ENCODE measurements at regions not wholly inside any gene's neighbourhood (a gene's known extent, or its start where the extent isn't known, plus 50 kb on each side); places are given as distances from the start of the nearest gene placed in this dataset.

DNA sequence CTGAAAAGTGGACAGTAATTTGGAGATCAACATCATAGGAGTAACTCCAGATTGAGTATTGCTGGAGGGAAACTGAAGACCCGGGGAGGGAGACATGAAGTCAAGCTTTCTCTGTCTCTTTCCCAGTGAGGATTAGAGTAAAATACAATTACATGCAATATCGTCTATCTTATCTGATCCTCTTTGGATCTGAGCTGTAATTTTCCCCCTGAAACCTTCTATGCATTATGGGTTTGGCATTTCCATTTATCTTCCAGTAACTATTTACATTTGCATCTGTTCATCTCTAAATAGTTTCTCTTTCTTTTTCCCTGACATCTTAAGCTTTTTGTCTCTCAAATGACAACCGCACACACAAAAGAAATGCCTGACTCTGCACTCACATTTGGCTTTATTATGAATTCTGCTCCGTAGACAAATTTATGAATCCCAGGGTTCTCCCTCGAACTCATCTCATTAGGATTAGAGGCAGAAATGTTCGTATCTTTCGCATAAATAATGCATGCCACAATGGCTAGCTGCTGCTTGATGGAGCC lies 113.1 kb downstream of the SPP2 start:
- peak overlapping the region; percentile 7 for H4K91ac ChIP-seq (ENCODE audit: low read depth, low read length)
- no peak overlapping the region for H3K9ac ChIP-seq (ENCODE audit: low read length)
- H2BK120ac ChIP-seq (ENCODE audit: insufficient read depth, low read length, poor library complexity), result peak overlapping the region; percentile 9
- no peak overlapping the region for H2AFZ ChIP-seq (ENCODE audit: insufficient read depth, low read length, poor library complexity)
- H3K4me1 ChIP-seq (ENCODE audit: control insufficient read depth in 1 of 2, insufficient read depth in 2 of 2, low read length in 2 of 2), result peaks cover 11 to 24% of the 10 kb centered on the region in 2 experiments
- no peak overlapping the region for H3K14ac ChIP-seq (ENCODE audit: low read length)
- no peak overlapping the region for H4K12ac ChIP-seq (ENCODE audit: low read depth, low read length)
- H3K36me3 ChIP-seq (ENCODE audit: control insufficient read depth in 1 of 2, insufficient read depth in 2 of 2, low read length in 2 of 2), result no peaks in the 10 kb centered on the region
- H3K18ac ChIP-seq (ENCODE audit: low read length), result no peak overlapping the region
- no peak overlapping the region for H3K4ac ChIP-seq (ENCODE audit: low read depth, low read length)
- no peak overlapping the region for H2AK5ac ChIP-seq (ENCODE audit: low read length)
- no peak overlapping the region for H4K8ac ChIP-seq (ENCODE audit: low read depth, low read length)
- H3K4me2 ChIP-seq (ENCODE audit: low read length), result no peak overlapping the region
- no CpG with 5 or more reads among the region's 7 CpGs for WGBS (ENCODE audit: extremely low coverage, insufficient coverage, insufficient read length)
- peak overlapping the region; percentile 37 for H2BK12ac ChIP-seq (ENCODE audit: low read length)
- H3K23ac ChIP-seq (ENCODE audit: low read length), result no peak overlapping the region
- no peaks in the 10 kb centered on the region for H3K79me2 ChIP-seq (ENCODE audit: control insufficient read depth, insufficient read depth, low read length, poor library complexity)
- no peaks in the 10 kb centered on the region for H3K9me3 ChIP-seq (ENCODE audit: insufficient read depth, low read depth, low read length)
- no peak overlapping the region for H3K4me3 ChIP-seq (ENCODE audit: low read depth, low read length)
- H2BK5ac ChIP-seq (ENCODE audit: low read depth, low read length, poor library complexity), result peak overlapping the region; percentile 57
- H3K79me1 ChIP-seq (ENCODE audit: low read length), result peaks cover 3% of the 10 kb centered on the region
- H3K27ac ChIP-seq (ENCODE audit: low read depth, low read length), result no peak overlapping the region
- DNase-seq, result peak in 1 of 2 donors; percentile 64
- H3K27me3 ChIP-seq (ENCODE audit: insufficient read depth, low read length), result no peaks in the 10 kb centered on the region

DNA sequence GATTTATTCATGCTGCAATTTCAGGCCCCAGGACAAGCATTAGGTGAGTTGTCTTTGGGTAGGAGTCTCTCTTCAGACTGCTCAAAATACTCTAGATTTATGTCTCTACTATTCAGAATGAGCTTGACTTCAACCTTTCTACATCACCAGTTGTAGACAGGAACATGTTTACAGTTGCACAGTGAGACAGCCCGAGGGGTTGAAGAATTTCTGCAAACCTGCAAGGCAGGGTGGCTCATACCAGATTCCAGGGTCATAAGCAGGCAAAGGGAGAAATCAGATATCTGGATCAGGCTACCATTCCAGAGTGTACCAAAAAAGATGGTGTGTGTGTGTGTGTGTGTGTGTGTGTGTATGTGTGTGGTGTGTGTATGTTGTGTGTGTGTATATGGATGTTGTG lies 112.4 kb downstream of the SPP2 start:
- peak overlapping the region; percentile 35 for H3K27ac ChIP-seq (ENCODE audit: low read depth, low read length)
- no peak overlapping the region for H4K12ac ChIP-seq (ENCODE audit: low read depth, low read length)
- no peaks in the 10 kb centered on the region for H3K79me2 ChIP-seq (ENCODE audit: control insufficient read depth, insufficient read depth, low read length, poor library complexity)
- H3K4me3 ChIP-seq (ENCODE audit: low read depth, low read length), result no peak overlapping the region
- peak; percentile 85 to 94 for DNase-seq
- H2AK5ac ChIP-seq (ENCODE audit: low read length), result no peak overlapping the region
- H2BK120ac ChIP-seq (ENCODE audit: insufficient read depth, low read length, poor library complexity), result no peak overlapping the region
- H4K8ac ChIP-seq (ENCODE audit: low read depth, low read length), result no peak overlapping the region
- H4K91ac ChIP-seq (ENCODE audit: low read depth, low read length), result peak overlapping the region; percentile 7
- WGBS (ENCODE audit: extremely low coverage, insufficient coverage, insufficient read length), result no CpG with 5 or more reads among the region's 1 CpG
- peak overlapping the region; percentile 37 for H2BK12ac ChIP-seq (ENCODE audit: low read length)
- no peak overlapping the region for H3K14ac ChIP-seq (ENCODE audit: low read length)
- no peak overlapping the region for H3K4ac ChIP-seq (ENCODE audit: low read depth, low read length)
- no peak overlapping the region for H3K23ac ChIP-seq (ENCODE audit: low read length)
- no peaks in the 10 kb centered on the region for H3K9me3 ChIP-seq (ENCODE audit: insufficient read depth, low read depth, low read length)
- H3K79me1 ChIP-seq (ENCODE audit: low read length), result peaks cover 3% of the 10 kb centered on the region
- H3K4me2 ChIP-seq (ENCODE audit: low read length), result no peak overlapping the region
- H2BK5ac ChIP-seq (ENCODE audit: low read depth, low read length, poor library complexity), result no peak overlapping the region
- H3K4me1 ChIP-seq (ENCODE audit: control insufficient read depth in 1 of 2, insufficient read depth in 2 of 2, low read length in 2 of 2), result peaks cover 11 to 24% of the 10 kb centered on the region in 2 experiments
- peak overlapping the region; percentile 42 for H3K18ac ChIP-seq (ENCODE audit: low read length)
- H3K9ac ChIP-seq (ENCODE audit: low read length), result no peak overlapping the region
- H3K36me3 ChIP-seq (ENCODE audit: control insufficient read depth in 1 of 2, insufficient read depth in 2 of 2, low read length in 2 of 2), result no peaks in the 10 kb centered on the region
- no peak overlapping the region for H2AFZ ChIP-seq (ENCODE audit: insufficient read depth, low read length, poor library complexity)
- H3K27me3 ChIP-seq (ENCODE audit: insufficient read depth, low read length), result no peaks in the 10 kb centered on the region

DNA sequence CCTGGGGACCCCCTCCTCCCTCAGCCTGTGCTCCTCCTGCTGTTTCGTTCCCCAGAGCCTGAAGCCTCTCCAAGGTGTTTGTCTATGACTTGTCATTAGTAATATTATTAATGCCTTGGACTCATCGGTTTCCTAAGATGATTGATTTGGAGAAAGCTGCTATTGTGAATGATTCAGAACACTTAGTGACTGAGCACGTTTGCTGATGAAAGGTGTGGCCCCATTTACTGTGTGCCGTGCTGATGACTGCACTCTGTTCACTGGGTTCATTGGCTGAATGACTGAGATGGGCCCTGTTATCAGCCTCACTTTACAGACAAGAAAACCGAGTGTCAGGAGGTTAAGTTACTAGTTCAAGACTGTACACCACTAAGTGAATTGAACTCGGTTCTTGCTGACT lies 111.4 kb downstream of the SPP2 start:
- Histone ChIP-seq H3K4me3 (ENCODE audit: low read depth, low read length) (no peak overlapping the region), H3K18ac (ENCODE audit: low read length) (no peak overlapping the region), H3K9ac (ENCODE audit: low read length) (no peak overlapping the region), H2BK120ac (ENCODE audit: insufficient read depth, low read length, poor library complexity) (no peak overlapping the region), H3K4me2 (ENCODE audit: low read length) (no peak overlapping the region), H3K9me3 (ENCODE audit: insufficient read depth, low read depth, low read length) (no peaks in the 10 kb centered on the region), H3K4me1 (ENCODE audit: control insufficient read depth in 1 of 2, insufficient read depth in 2 of 2, low read length in 2 of 2) (peaks cover 11 to 24% of the 10 kb centered on the region in 2 experiments), H4K12ac (ENCODE audit: low read depth, low read length) (no peak overlapping the region), H2BK5ac (ENCODE audit: low read depth, low read length, poor library complexity) (no peak overlapping the region), H3K27ac (ENCODE audit: low read depth, low read length) (no peak overlapping the region), H2BK12ac (ENCODE audit: low read length) (no peak overlapping the region), H4K91ac (ENCODE audit: low read depth, low read length) (no peak overlapping the region), H2AK5ac (ENCODE audit: low read length) (no peak overlapping the region), H3K79me2 (ENCODE audit: control insufficient read depth, insufficient read depth, low read length, poor library complexity) (no peaks in the 10 kb centered on the region), H4K8ac (ENCODE audit: low read depth, low read length) (no peak overlapping the region), H3K23ac (ENCODE audit: low read length) (no peak overlapping the region), H3K36me3 (ENCODE audit: control insufficient read depth in 1 of 2, insufficient read depth in 2 of 2, low read length in 2 of 2) (no peaks in the 10 kb centered on the region), H2AFZ (ENCODE audit: insufficient read depth, low read length, poor library complexity) (no peak overlapping the region), H3K4ac (ENCODE audit: low read depth, low read length) (no peak overlapping the region), H3K27me3 (ENCODE audit: insufficient read depth, low read length) (no peaks in the 10 kb centered on the region), H3K14ac (ENCODE audit: low read length) (no peak overlapping the region), H3K79me1 (ENCODE audit: low read length) (peaks cover 3% of the 10 kb centered on the region)
- DNase-seq, result no peak
- no CpG with 5 or more reads among the region's 6 CpGs for WGBS (ENCODE audit: extremely low coverage, insufficient coverage, insufficient read length)

DNA sequence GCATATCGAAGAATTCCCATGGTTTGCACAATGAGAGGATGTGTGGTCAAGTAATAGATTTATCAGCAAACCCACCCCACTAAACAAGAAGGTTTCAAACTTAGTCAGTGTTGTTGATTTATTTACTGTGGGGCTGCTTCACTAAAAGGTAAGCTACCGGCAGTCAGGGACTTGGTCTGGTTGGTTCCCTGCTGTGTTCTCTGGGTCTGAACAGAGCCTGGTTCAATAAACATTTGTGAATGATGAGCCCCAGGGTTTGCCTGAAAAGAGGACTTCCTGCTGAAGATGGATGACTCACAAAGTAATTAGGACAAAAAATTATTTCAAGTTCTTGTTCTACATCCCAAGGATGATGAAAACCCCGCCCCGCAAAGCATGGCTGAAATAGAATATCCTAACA lies 108.3 kb downstream of the SPP2 start:
- H3K79me2 ChIP-seq (ENCODE audit: control insufficient read depth, insufficient read depth, low read length, poor library complexity), result no peaks in the 10 kb centered on the region
- H3K27ac ChIP-seq (ENCODE audit: low read depth, low read length), result no peak overlapping the region
- peaks cover 3% of the 10 kb centered on the region for H3K79me1 ChIP-seq (ENCODE audit: low read length)
- H3K9ac ChIP-seq (ENCODE audit: low read length), result no peak overlapping the region
- no peaks in the 10 kb centered on the region for H3K27me3 ChIP-seq (ENCODE audit: insufficient read depth, low read length)
- H4K91ac ChIP-seq (ENCODE audit: low read depth, low read length), result no peak overlapping the region
- no peak overlapping the region for H3K4ac ChIP-seq (ENCODE audit: low read depth, low read length)
- H3K9me3 ChIP-seq (ENCODE audit: insufficient read depth, low read depth, low read length), result no peaks in the 10 kb centered on the region
- no peak overlapping the region for H3K4me2 ChIP-seq (ENCODE audit: low read length)
- no peaks in the 10 kb centered on the region for H3K36me3 ChIP-seq (ENCODE audit: control insufficient read depth in 1 of 2, insufficient read depth in 2 of 2, low read length in 2 of 2)
- no peak overlapping the region for H2BK5ac ChIP-seq (ENCODE audit: low read depth, low read length, poor library complexity)
- no peak overlapping the region for H2AK5ac ChIP-seq (ENCODE audit: low read length)
- H3K23ac ChIP-seq (ENCODE audit: low read length), result no peak overlapping the region
- no peak overlapping the region for H4K12ac ChIP-seq (ENCODE audit: low read depth, low read length)
- H4K8ac ChIP-seq (ENCODE audit: low read depth, low read length), result no peak overlapping the region
- H2AFZ ChIP-seq (ENCODE audit: insufficient read depth, low read length, poor library complexity), result no peak overlapping the region
- H3K18ac ChIP-seq (ENCODE audit: low read length), result no peak overlapping the region
- no peak overlapping the region for H2BK120ac ChIP-seq (ENCODE audit: insufficient read depth, low read length, poor library complexity)
- no peak for DNase-seq
- no peak overlapping the region for H2BK12ac ChIP-seq (ENCODE audit: low read length)
- H3K4me1 ChIP-seq (ENCODE audit: control insufficient read depth in 1 of 2, insufficient read depth in 2 of 2, low read length in 2 of 2), result peaks cover 8 to 14% of the 10 kb centered on the region in 2 experiments
- WGBS (ENCODE audit: extremely low coverage, insufficient coverage, insufficient read length), result no CpG with 5 or more reads among the region's 4 CpGs
- H3K14ac ChIP-seq (ENCODE audit: low read length), result no peak overlapping the region
- no peak overlapping the region for H3K4me3 ChIP-seq (ENCODE audit: low read depth, low read length)
